SKM-1 treated with dmso at 0.1 percent for 144 hours (cell line): ENCODE measurements at regions not wholly inside any gene's neighbourhood (a gene's known extent, or its start where the extent isn't known, plus 50 kb on each side); places are given as distances from the start of the nearest gene placed in this dataset.
"Not testable (repeated sequence)": the region's sequence is repeated elsewhere in the genome, so short reads cannot be mapped to it uniquely, and the experiment has no call there.

ENCODE experiments used
- DNase-seq: peaks from one replicate; lab custom pipeline; 2025; ENCODE audit not compliant: unreplicated experiment; lab: John Stamatoyannopoulos, UW

GRCh38 chr5:6241056-6241455 is 137.3 kb downstream of the MED10 start:
- DNase-seq, result not testable (repeated sequence)

- no peak for DNase-seq
Observed at GRCh38 chr5:6236858-6237481, 141.4 kb downstream of the MED10 start.

GRCh38 chr5:6236170-6236793 is 142.1 kb downstream of the MED10 start:
- no peak for DNase-seq

GRCh38 chr5:6235726-6236125 is 142.6 kb downstream of the MED10 start:
- no peak for DNase-seq

GRCh38 chr5:6228257-6229250 is 149.8 kb downstream of the MED10 start:
- DNase-seq, result no peak

- no peak for DNase-seq
Observed at GRCh38 chr5:6225121-6225607, 153.2 kb downstream of the MED10 start.

- DNase-seq, result no peak
Observed at GRCh38 chr5:6224406-6224805, 153.9 kb downstream of the MED10 start.

GRCh38 chr5:6222899-6223298 is 155.4 kb downstream of the MED10 start:
- DNase-seq, result no peak

GRCh38 chr5:6222121-6222520 is 156.2 kb downstream of the MED10 start:
- DNase-seq, result no peak

GRCh38 chr5:6221141-6221626 is 157.2 kb downstream of the MED10 start:
- DNase-seq, result no peak

GRCh38 chr5:6220346-6221088 is 157.8 kb downstream of the MED10 start:
- DNase-seq, result no peak

GRCh38 chr5:6218517-6218916 is 159.8 kb downstream of the MED10 start:
- no peak for DNase-seq

GRCh38 chr5:6218116-6218515 is 160.2 kb downstream of the MED10 start:
- DNase-seq, result no peak

GRCh38 chr5:6216471-6217075 is 161.8 kb downstream of the MED10 start:
- no peak for DNase-seq

- no peak for DNase-seq
Observed at GRCh38 chr5:6215891-6216290, 162.5 kb downstream of the MED10 start.

- no peak for DNase-seq
Observed at GRCh38 chr5:6212244-6212643, 166.1 kb downstream of the MED10 start.

- no peak for DNase-seq
Observed at GRCh38 chr5:6206501-6206900, 171.8 kb downstream of the MED10 start.

- DNase-seq, result no peak
Observed at GRCh38 chr5:6202968-6203365, 175.4 kb downstream of the MED10 start.

- no peak for DNase-seq
Observed at GRCh38 chr5:6202149-6202967, 176.0 kb downstream of the MED10 start.

GRCh38 chr5:6201631-6202030 is 176.7 kb downstream of the MED10 start:
- no peak for DNase-seq
